Breast epithelium (tissue), 3 donors: ENCODE measurements at regions not wholly inside any gene's neighbourhood (a gene's known extent, or its start where the extent isn't known, plus 50 kb on each side); places are given as distances from the start of the nearest gene placed in this dataset.

Experiments used
- CTCF ChIP-seq, 3 donors: fragments of 450-650 bp; IDR thresholded peaks; one replicate each; pipeline ENCODE4 v1.5.1; 2016 to 2017; ENCODE audit warnings: antibody characterized with exemption in 3 of 3, mild to moderate bottlenecking in 3 of 3, moderate library complexity in 3 of 3
- POLR2AphosphoS5 ChIP-seq, 3 donors: sonication (generic); formaldehyde crosslinking; IDR thresholded peaks; one replicate each; pipeline ENCODE4 v1.6.1; 2017; ENCODE audit warnings: antibody characterized with exemption in 3 of 3

- TF ChIP-seq CTCF (IDR thresholded peaks at IDR 0.05) (no peak), POLR2AphosphoS5 (IDR thresholded peaks at IDR 0.05) (no peak)
Observed at GRCh38 chr2:150605664-150606063, 118.2 kb upstream of the RND3 start.
